Mononuclear cell (primary cell): ENCODE measurements at regions not wholly inside any gene's neighbourhood (a gene's known extent, or its start where the extent isn't known, plus 50 kb on each side); places are given as distances from the start of the nearest gene placed in this dataset.

Source experiments
- H3K27me3 ChIP-seq: 2 replicates; pipeline ENCODE4 v1.6.0; 2011; ENCODE audit warnings: low read length, control low read depth; ENCODE audit not compliant: insufficient read depth
- H3K4me1 ChIP-seq: 2 replicates; pipeline ENCODE4 v1.5.1; 2011; ENCODE audit warnings: mild to moderate bottlenecking, low read length, control low read depth; ENCODE audit not compliant: insufficient read depth
- H3K4me3 ChIP-seq: 2 replicates; pipeline ENCODE4 v1.5.1; 2011; ENCODE audit warnings: mild to moderate bottlenecking, low read length, moderate library complexity
- H3K9me3 ChIP-seq: 2 replicates; pipeline ENCODE4 v1.5.1; 2011; ENCODE audit warnings: low read depth, mild to moderate bottlenecking, control low read depth, low read length

DNA sequence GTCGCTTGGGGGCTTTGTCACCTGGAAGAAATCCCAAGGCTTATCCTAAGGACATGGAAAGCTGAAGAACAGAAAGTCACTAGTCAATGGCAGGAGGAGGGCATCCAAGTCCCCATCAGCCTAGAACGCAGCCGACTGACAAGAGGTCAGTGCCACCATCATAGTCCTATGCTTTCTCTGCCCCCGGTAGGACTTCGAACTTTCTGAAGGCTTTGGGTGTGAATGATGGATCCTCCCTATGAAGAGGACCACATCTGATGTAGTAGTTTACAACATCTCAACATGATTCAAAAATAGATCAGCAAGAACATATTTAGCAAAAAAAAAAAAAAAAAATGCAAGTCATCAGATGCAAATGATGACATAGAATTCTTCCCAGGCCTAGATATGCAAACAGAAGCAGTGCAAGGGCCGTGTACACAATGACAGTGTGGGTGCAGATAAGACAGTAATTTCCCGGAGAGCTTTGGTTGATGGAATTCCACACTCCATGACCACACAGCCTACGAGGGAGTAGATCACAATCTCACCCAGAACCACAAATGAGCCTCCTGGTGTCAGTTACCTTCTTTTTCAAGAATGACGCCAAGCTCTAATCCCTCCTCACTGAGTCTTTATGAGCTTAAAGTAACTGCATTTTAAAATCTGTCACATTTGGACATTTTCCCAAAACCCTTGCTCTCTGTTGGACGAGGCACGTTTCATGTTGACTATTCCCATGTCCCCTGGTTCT, 88.2 kb downstream of the PSMG1 start:
- Histone ChIP-seq H3K27me3 (no peaks in the 10 kb centered on the region), H3K4me1 (peaks cover 67% of the 10 kb centered on the region), H3K4me3 (no peak overlapping the region), H3K9me3 (no peaks in the 10 kb centered on the region)

DNA sequence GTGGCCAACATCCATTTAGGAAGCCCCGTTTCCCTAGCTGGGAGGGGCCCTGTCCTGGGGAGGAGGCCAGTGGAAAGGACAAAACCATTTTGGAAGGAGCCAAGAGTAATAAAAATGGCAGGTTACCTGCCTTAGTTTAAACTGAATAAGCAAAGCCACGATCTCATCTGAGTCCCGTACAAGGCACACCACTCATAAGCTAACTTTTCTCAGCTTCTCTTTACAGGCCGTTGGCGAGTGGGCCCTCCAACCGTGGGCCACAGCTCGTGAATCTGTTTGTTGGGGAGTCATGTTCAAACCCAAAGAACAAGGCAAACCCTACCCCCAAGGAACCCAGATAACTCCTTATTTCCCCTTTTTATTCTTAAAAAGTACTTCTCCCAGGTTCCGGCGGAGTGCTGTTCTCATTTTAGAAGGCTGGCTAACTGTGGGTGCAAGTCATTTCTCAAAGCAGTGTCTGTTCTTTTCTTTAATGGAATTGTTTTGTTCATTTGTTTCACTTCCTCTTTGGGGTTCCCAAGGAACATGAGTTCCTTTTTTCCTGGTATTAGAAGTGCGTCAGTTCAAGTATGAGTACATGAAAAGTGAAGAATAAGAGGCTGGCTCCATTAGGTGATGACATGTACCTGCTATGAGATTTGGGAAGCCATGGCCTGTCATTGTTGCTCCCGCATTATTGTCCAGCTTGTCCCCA, 89.0 kb downstream of the PSMG1 start:
- H3K27me3 ChIP-seq: no peaks in the 10 kb centered on the region
- H3K4me3 ChIP-seq: no peak overlapping the region
- H3K4me1 ChIP-seq: peaks cover 69% of the 10 kb centered on the region
- H3K9me3 ChIP-seq: no peaks in the 10 kb centered on the region

DNA sequence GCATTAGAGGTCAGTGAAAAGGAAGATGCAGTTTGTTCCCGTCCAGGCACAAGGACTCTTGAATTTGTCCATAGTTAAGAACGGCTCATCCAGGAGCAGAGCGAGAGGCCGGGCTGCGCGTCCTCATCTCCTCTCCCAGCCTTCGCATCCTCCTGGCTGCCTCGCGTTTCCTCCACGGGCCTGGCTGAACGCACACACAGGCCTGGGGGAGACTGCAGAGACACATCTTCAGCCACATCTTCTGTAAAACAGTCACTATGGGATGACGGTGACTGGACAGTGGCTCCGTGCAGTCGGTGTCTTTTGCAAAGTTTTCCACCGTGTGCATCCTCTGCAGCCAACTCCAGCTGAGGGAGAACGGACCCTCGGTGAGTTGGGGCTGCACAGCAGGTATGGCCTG, 89.7 kb downstream of the PSMG1 start:
- Histone ChIP-seq H3K4me3 (no peak overlapping the region), H3K27me3 (no peaks in the 10 kb centered on the region), H3K4me1 (peaks cover 69% of the 10 kb centered on the region), H3K9me3 (no peaks in the 10 kb centered on the region)

DNA sequence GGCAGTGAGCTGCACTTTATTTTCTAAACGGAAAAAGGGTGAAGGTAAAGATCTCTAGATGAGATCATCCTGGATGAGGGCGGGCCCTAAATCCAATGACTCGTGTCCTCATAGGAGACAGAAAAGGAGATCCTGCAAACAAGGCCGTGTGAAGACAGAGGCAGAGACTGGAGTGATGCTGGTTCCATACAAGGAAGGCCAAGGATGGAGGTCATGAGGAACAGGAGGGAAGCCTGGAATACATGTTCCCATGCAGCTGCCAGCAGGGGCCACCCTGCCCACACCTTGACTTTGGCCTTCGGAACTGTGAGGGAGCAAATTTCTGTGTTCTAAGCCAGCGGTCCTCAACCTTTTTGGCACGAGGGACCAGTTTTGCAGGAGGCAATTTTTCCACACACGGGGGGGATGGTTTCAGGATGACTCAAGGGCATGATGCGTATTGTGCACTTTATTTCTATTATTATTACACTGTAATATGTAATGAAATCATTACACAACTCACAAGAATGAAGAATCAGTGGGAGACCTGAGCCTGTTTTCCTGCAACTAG, 94.3 kb downstream of the PSMG1 start:
- Histone ChIP-seq H3K9me3 (no peaks in the 10 kb centered on the region), H3K27me3 (no peaks in the 10 kb centered on the region), H3K4me3 (no peak overlapping the region), H3K4me1 (peaks cover 24% of the 10 kb centered on the region)

DNA sequence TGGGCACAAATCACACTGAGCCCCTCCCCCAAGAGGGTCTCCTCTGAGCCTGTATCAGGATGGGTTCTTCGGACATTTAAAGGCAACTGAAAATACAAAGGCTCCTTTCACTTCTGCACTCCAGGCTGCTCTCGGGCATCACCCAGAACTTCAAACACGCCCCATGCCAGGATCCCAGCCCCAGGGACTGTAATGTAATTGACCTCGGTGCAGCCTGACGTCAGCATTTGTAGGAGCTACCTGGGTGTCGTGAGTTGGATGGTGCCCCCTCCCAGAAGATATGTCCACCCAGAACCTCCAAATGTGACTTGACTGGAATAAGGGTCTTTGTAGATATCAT, 95.2 kb downstream of the PSMG1 start:
- Histone ChIP-seq H3K9me3 (no peaks in the 10 kb centered on the region), H3K27me3 (no peaks in the 10 kb centered on the region), H3K4me1 (peaks cover 15% of the 10 kb centered on the region), H3K4me3 (no peak overlapping the region)

DNA sequence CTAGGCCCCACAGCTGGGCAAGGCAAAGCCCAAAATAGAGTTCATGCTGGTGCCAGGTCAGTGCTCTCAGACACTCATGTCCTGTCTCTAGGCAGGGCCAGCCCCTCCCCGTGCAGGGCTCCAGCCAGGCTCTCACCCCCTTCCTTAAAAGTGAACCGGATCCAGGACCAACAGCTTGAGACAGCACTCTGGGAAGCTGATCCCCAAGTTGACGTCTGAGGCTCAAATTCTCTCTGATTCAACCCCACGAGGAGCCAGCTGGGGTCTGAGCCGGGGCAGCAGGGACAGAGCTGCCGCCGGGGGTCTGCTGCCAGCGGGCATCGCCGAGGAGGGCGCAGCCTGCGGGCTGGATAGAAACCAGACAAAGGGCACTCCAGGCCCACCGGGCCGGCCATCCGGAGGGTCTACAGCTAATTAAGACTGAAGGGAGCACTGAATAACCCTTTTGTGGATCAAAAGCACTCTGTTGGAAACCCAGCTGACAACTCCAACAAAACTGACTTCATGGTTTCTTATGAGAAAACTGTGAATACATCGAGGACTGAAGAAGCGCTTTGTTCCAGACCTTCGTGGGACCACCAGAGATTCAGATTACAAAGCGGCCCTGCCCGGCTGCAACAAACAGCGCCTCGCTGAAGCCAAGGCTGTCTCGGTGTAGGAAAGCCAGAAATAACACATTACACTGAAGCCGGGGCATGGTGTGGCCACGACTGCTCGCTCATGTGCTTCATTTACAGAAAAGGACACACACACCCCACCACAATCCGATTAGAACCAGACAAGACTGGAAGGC, 95.8 kb downstream of the PSMG1 start:
- Histone ChIP-seq H3K4me1 (peaks cover 11% of the 10 kb centered on the region), H3K4me3 (no peak overlapping the region), H3K27me3 (no peaks in the 10 kb centered on the region), H3K9me3 (no peaks in the 10 kb centered on the region)

DNA sequence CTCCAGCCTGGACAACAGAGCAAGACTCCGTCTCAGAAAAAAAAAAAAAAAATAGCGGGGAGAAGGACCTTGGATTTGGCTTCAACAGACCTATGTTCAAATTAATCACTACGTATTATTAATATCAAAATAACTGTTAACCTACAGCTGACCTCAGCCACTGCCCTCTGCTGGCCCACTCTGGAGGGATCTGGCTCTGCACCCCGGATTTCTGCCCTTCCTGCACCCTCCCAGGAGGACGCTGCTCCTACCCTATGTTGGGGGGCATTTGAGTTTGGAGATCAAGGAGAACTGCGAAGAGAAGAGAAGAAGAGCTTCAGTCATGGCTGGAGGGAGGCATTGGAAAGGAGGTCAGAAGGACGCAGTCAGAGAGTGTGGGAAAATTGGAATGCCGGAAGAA, 96.7 kb downstream of the PSMG1 start:
- Histone ChIP-seq H3K4me3 (no peak overlapping the region), H3K4me1 (peaks cover 11% of the 10 kb centered on the region), H3K9me3 (no peaks in the 10 kb centered on the region), H3K27me3 (no peaks in the 10 kb centered on the region)

DNA sequence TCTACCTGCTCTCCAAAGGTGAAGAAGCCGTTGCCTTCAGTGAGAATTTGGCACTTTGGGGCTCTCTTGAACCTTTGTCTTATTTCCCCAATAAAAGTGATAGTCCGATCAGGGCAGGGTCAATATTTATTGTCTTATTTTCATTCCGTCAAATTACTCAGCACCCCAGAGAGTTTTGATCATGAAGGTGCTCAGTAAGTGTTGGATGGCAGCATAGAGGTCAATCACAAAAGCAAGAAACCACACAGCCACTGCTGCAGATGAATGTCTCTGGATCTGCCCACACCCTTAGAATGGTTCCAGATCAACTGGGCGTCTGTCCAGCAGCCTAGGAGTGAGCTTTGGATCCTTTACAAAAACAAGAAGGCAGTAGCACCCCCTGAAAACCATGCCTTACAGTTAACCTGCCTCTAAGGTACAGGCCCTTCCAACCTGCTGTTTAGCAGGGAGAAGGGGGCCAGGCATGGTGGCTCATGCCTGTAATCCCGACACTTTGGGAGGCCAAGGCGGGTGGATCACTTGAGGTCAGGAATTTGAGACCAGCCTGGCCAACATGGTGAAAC, 97.3 kb downstream of the PSMG1 start:
- Histone ChIP-seq H3K4me3 (no peak overlapping the region), H3K27me3 (no peaks in the 10 kb centered on the region), H3K9me3 (no peaks in the 10 kb centered on the region), H3K4me1 (peaks cover 11% of the 10 kb centered on the region)

DNA sequence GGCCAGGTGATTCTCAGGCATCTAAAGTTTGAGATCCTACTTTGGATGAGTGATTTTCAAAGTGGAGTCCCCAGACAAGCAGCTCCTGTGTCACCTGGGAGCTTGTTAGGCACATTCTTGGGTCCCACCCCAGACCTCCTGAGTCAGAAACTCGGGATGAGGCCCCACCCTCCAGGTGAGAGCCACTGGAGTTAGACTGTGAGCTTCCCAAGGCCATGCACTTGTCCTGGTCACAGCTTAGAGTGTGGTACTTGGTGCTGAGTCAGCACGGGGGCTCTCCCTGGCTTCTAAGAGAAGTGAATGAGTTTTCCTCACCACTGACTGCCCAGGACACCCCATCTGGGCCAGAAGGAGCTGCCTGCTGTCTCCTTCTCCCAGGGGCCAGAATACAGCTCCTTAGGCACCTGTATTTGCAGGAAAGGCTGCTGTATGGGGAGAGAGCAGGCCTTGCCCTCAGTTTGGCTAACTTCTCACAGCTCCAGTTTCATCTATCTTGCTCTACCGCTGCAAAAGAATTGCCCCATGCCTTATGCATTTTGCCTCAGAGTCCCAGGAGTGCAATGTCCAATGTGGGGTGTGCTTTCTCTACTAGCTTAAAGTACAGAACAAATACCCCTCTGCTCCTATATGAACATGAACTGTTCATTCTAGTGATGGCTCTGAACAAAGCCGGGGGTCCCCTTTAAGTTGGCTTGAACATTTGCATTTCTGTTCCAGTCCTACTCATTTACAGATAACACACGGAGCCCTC, 98.1 kb downstream of the PSMG1 start:
- Histone ChIP-seq H3K4me3 (no peak overlapping the region), H3K4me1 (peaks cover 9% of the 10 kb centered on the region), H3K27me3 (no peaks in the 10 kb centered on the region), H3K9me3 (no peaks in the 10 kb centered on the region)

DNA sequence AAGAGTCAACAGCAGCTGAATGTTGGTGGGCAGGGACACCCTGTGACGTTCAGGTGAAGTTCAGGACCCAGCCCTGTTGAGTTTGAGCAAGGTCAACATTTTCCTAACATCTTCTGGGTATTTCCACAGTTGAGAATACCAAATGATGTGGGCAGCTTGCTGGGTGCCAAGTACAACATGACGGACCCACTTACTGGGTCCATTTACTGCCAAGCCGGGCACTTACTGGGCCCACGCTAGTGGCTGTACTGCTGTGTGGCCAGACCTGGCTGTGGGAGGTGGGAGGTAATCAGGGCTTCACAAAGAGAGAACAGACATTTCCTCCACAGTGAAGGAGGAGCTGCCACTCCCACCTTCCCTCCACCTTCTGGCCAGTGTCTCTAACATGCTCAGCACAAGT, 99.2 kb downstream of the PSMG1 start:
- H3K9me3 ChIP-seq: no peaks in the 10 kb centered on the region
- no peaks in the 10 kb centered on the region for H3K27me3 ChIP-seq
- peaks cover 15% of the 10 kb centered on the region for H3K4me1 ChIP-seq
- H3K4me3 ChIP-seq: no peak overlapping the region

DNA sequence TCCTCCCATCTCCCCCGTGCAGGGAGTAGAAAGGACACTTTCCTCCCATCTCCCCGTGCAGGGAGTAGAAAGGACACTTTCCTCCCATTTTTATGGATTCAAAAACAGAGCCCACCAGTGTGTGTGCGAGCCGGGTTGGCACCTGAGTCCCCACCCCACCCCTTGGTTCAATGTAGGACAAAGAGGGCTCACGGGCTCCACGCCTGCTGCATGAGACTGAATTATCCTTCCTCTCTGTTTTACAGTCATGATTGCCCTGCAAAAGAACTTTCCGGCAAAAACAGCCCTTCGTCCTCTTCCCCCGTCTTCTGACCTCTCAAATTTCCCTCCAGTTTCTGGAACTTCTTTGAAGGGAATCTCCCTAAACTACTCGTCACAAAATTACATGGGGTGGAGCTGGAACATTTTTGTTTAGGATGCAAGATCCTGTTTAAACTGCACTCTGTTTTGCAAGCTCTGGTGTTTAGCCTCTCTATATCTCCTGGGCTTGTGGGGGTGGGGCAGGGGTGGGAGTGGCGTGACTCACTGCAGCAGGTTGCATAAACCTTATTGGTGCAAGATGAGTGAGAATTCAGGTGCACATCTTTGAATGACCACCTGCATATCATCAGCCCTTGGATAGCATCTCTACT, 99.8 kb downstream of the PSMG1 start:
- peaks cover 20% of the 10 kb centered on the region for H3K4me1 ChIP-seq
- no peak overlapping the region for H3K4me3 ChIP-seq
- H3K27me3 ChIP-seq: no peaks in the 10 kb centered on the region
- no peaks in the 10 kb centered on the region for H3K9me3 ChIP-seq

DNA sequence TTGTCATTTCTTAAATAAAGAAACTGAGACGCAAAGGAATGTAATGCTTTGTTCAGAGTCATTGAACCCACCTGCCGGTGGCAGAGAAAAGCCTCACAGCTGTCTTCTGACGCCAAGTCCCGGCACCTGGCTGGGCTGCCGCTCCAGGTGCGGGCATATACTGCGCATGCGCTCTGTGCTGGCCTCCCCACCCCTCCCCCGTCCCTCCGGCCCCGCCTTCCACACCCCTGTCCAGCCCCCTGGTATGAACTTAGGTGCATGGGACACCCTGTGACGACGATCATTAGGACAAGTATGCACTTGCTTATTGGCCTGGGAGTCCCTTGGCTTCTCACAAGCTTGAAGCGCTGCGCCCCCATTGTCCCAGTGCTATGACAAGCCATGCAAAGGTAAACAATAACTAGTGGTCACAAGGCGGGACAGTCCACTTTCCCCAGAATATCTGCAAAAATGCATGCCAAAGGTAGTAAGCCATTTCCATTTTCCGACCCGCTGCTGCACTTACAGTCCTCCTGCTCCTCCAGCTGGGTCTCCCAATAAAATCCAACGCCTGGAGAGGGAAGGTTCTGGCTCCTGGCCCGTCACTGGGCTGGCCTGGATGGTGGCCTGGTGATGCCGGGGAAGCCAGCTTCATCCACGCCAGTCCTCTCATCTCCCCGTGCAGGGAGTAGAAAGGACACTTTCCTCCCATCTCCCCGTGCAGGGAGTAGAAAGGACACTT, 100.4 kb downstream of the PSMG1 start:
- peaks cover 27% of the 10 kb centered on the region for H3K4me1 ChIP-seq
- H3K27me3 ChIP-seq: no peaks in the 10 kb centered on the region
- no peaks in the 10 kb centered on the region for H3K9me3 ChIP-seq
- no peak overlapping the region for H3K4me3 ChIP-seq

DNA sequence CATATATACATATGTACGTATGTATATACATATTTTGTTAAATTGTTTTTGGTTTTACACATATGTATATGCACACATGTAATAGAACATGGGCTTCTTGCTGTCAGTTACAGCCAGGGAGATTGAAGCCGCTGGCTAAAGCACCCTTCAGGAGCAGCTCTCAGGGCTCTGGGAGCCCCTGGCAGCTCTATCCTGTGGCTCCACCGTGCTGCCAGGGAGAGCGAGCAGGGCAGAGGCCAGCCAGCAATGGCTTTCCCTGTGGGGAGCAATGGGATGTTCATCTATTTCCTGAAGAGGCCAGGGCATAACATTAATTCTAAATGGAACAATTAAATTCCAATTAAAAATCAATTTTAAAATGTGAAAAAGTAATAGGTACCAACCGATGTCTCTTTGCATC, 102.9 kb downstream of the PSMG1 start:
- Histone ChIP-seq H3K9me3 (no peaks in the 10 kb centered on the region), H3K4me1 (peaks cover 29% of the 10 kb centered on the region), H3K27me3 (no peaks in the 10 kb centered on the region), H3K4me3 (no peak overlapping the region)

DNA sequence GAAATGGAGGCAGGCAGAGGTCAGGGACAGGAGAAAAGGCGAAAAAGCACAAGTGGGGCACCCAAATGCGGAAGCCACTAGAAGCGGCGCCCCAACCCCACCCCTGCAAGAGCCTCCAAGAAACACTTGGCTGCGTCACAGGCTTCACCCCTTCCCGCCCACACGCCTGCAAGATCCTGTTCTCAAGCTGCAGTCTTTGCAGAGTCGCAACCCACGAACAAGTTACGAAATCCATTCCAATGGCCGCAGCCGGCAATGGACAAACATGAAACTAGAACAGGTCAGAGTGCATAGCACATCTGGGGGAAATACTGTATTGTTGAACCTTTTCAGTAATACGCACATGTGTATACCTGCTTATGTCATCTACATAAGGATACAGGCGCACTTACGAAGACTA, 103.6 kb downstream of the PSMG1 start:
- Histone ChIP-seq H3K9me3 (no peaks in the 10 kb centered on the region), H3K4me3 (no peak overlapping the region), H3K27me3 (no peaks in the 10 kb centered on the region), H3K4me1 (peaks cover 29% of the 10 kb centered on the region)
